GM18907 (cell line): ENCODE measurements at regions not wholly inside any gene's neighbourhood (a gene's known extent, or its start where the extent isn't known, plus 50 kb on each side); places are given as distances from the start of the nearest gene placed in this dataset.

Experiments used
- ATAC-seq: cut with Tn5 transposase; IDR thresholded peaks from one replicate; pipeline ENCODE4 v1.9.1; 2021; ENCODE audit warnings: mild to moderate bottlenecking, moderate library complexity; ENCODE audit not compliant: unreplicated experiment

DNA sequence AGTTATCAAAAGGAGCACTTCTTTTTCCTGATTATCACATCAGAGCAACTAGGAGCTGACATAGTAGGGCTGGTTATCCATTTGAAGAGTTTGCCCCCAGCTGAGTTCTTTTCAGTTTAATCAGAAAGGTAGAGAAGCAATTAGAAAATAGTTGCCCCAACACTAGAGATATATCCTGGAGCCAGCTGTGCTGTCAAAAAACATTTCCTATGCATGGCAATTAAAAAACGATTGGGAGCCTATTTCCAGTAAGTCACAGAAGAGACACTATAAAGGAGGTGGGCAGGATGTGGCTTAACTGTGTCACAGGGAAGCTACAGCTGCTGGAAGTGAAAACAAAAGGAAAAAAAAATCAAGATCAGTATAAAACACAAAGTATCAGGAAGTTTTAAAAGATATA lies 155.7 kb upstream of the SLITRK1 start:
- no peak for ATAC-seq

DNA sequence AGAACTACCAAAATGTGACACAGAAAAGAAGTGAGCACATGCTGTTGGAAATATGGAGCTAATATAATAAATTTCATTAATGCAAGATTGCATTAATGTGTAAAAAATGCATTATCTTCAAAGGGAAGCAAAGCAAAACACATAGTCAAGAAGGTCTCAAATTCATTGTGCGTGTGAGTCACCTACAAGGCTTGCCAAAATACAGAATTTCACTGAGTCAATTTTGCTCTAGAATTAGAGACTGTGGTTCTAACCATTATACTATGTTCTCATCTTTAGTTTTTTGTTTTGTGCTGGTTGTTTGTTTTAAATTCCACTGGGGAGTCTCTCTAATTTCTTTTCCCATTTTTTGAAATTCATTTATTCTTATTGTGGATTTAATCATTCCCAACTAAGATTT lies 149.8 kb upstream of the SLITRK1 start:
- no peak for ATAC-seq

DNA sequence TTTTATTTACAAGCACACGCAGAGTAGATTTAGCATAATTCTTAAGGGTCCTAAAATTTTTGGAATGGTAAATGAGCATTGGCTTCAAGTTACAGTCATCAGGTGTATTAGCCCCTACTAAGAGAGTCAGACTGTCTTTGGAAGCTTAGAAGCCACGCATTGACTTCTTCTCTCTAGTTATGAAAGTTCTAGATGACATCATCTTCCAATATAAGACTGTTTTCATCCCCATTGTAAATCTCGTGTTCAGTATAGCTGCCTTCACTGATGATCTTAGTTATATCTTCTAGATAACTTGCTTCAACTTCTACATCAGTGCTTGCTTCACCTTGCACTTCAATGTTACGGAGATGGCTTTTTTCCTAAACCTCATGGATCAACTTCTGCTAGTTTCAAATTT lies 148.8 kb upstream of the SLITRK1 start:
- ATAC-seq: no peak

DNA sequence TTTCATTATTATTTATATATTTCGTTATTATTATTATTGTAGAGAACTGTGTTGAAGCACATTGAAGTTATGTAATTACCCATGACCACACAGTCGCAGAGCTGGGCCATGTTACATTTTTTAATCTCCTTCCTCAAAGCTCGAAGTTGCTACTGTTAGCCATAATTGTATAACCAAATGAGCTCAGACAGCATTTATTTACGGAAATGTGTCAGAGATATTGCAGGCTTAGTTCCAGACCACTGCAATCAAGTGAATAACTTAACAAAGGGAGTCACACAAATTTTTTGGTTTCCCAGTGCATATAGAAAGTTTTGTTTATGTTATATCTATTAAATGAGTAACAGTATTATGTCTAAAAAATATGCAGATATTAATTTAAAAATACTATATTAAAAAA lies 147.1 kb upstream of the SLITRK1 start:
- no peak for ATAC-seq

DNA sequence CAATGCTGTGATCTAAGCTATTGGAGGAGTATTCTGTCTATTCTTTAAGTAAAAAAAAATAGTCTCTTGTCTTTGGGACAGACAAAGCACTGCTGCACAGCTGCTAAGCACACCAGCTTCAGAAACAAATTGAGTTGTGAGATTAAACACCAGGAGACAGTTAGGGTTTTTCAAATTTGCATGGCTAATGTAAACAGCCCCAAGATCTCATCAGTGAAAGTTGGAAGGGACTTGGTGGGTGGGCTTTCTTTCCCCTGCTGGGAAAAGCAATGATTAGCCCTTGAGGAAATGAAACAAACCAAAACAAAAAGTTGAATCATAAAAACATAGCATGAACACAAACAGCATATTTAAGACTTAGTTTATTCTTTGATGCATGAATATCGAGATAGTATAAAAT lies 143.6 kb upstream of the SLITRK1 start:
- no peak for ATAC-seq

DNA sequence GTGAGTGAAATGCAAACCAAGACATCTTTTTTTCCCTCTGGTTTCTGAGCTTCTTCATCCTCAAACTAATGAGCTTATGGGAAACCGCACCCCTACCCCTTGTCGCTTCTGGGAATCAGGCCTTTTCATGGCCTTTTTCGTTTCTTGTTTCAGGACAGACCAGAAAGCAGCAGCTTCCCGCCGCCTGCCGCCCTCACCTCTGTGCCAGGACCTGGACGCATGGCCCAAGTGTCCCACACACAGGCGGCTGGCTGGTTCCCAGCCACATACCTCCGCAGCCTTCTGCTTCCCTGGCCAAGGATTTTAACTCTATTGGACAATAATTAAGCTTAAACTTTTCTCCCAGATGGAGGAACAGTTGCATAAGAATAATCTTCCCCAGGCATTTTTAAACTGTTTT lies 114.1 kb upstream of the SLITRK1 start:
- ATAC-seq: no peak

DNA sequence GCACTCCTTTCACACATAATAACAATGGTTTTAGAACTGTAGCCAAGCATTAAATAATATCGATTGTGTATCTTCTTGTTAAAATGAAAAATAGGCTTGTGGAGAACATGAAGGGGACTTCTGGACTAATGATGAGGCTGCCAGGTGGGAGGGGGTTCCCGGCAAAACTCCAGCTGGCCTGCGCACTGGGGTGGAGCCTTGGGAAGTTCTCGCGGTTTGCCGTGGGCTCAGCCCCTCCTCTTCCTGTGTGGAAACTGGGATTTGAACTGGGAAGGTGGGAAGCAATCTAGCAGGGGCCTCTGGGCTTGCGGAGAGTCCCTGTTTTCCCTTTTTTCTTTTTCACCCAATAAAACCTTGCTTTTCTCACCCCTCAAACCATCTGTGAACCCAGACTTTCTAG lies 113.7 kb upstream of the SLITRK1 start:
- no peak for ATAC-seq

DNA sequence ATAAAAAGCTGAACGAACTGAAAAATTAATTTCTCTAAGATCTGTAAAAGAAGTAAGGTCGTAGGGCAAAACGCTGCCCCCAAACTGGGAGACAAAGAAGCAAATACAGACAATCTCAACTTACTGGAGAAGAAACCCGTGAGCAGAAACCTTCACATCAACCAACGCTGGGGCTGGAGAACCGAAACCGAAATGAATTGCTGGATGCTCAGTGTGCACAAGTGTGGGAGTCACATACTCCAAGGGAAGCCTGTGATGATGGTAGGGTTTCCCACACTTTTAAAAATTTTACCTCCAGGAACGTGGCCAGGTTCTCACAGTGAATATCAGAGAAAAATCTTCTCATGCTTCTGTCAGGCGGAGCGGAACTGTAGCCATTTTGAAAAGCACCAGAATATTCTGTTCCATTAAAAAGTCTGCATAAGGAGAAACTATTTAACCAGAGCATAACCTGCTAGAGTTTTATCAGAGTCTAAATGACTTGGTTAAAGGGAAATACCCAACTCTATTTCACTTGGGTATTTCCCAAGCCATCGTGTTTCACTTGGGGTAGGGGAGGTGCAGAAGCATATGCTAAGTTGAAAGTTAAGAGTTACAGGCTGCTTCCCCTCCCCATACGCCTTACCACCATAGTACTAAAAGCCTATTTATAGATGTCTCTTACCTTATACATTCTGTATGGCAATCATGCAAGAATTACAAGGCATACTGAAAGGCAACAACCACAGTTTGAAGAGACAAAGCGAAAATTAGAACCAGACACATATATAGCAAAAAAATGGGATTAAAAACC lies 110.5 kb upstream of the SLITRK1 start:
- no peak for ATAC-seq

DNA sequence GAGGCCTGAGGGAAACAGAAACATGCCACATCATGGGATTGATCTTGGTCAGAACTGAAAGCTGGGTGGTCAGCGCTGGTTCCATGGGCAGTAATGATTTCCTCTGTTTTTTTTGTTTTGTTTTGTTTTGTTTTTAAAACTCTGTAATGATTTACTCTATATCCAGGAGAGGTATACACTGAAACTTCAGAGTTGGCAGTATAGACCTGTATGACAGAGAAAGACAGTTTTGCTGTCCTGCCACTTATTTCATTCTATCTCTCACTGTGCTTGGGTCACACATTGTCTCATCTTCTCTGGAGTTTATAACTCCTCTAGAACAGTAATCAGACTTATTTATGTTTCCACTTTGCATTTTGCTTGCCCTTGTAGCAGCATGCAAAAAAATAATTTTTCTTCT lies 105.1 kb upstream of the SLITRK1 start:
- no peak for ATAC-seq

DNA sequence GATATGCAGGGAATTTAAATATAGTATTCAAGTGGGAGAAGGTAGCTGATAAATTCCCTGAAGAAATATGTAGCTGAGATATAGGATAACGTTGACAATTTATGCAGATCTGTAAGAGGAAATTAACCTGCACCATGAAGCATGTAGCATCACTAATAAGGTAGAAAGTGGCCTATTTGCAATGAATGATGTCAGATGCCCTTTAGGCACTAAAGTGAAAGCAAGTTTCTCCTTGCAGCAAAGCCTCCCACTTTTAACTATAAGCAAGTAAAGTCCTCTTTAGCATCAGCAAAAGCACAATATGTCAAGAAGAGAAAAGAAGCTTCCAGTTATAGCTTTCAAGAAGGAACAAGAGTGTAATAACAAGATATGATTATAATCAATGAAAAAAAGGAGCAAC lies 102.5 kb upstream of the SLITRK1 start:
- no peak for ATAC-seq

DNA sequence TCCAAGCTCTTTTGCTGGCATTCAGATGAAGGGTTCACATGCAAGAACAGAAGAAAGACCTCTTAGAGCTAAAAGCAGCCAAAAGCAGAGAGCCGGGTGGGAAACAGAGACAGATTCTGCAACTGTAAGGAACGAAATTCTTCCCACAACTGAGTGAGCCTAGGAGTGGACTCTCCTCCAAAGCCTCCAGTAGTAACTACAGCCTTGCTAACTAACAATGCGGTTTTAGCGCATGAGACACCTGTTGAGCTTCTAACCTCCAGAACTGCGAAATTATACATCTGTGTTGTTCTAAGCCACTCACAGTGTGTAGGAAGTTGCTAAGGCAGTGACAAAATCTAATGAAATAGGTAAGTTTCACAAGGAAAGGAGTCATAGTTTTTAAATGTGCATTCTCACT lies 98.1 kb upstream of the SLITRK1 start:
- ATAC-seq: no peak

DNA sequence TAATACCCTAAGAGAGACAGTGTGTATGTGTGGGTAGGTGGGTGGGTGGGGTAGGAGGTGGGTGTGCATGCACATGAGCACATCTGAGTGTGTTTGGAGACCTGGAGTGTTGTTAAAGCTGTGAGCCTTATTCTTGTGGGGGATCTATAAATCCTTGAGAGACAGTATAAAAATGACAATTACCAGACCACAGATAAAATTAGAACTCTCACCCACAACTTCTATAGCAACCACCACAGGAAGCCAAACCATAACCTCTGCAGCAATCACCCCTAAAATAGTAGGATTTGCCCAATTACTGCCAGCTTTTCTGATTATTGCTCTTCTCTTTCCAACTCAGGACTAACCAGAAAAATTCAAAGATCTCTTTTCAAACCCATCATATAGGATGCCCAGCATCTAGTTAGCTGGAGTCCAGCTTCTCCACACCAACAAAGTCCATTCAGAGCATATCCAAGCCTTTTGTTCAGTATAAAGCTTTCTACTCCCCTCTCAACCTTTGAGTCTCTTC lies 93.4 kb upstream of the SLITRK1 start:
- no peak for ATAC-seq

DNA sequence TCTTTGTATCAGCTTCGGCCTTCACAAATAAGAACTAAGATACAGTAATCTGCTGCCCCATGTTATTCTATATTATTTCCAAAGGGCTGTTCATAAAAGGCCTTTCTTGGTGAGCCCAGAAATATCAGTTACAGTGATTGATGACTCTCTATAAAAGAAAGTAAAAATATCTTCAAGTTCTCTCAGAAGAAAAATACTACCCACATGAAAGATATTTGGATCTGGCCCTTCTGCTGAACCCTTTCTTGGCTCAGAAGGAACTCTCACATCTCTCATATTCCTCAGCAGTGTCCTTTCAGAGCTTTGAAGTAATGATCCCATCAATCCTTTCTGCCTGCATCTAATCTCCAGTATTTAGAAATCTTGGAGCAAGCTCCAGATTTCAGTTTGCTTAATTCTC lies 76.3 kb upstream of the SLITRK1 start:
- no peak for ATAC-seq

DNA sequence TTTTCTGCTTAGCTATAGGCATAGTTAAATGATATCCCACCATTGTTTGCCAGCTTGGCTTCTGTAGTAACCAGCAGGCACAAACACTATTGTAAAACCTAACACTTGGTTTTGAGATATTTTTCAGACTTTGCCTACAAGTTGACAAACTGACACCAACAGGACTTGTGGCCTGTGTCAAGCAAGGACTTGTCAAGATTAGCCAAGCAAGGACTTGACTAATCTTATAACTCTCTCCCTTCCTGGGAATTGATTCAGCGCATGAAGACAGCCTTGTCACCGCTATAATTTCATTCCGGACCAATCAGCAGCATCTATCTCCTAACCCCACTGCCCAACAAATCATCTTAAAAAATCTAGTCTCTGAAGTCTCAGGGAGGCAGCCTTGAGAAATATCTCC lies 72.7 kb upstream of the SLITRK1 start:
- no peak for ATAC-seq

DNA sequence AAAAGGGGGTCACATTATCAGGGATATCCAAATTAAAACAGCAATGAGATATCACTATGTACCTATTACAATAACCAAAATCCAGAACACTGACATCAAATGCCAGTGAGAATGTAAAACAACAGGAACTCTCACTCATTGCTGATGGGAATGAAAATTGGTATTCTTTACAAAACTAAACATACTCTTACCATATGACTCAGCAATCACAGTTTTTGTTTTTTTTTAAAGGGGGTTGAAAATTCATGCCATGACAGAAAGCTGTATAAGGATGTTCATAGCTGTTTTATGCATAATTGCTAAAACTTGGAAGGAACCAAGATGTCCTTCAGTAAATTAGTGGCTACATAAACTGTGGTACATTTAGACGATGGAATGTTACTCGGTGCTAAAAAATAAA lies 71.6 kb upstream of the SLITRK1 start:
- no peak for ATAC-seq

DNA sequence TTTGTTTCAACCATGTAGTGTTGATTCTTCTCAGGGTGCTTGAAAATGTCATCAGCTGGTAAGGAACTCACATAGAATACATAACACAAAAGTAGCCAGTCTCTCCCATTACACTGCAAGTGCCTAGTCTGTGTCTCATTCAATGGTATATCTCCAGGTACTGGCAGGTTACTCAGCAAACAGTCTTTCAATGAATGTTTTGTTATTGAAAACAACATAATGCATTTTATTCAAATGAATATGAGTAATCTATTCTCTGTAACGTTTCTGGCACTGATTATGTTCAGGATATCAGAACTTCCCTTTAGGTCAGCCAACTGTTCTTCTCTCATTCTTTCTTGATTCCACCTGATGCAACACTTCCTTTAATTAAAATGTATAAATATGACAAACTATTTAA lies 68.0 kb upstream of the SLITRK1 start:
- no peak for ATAC-seq

DNA sequence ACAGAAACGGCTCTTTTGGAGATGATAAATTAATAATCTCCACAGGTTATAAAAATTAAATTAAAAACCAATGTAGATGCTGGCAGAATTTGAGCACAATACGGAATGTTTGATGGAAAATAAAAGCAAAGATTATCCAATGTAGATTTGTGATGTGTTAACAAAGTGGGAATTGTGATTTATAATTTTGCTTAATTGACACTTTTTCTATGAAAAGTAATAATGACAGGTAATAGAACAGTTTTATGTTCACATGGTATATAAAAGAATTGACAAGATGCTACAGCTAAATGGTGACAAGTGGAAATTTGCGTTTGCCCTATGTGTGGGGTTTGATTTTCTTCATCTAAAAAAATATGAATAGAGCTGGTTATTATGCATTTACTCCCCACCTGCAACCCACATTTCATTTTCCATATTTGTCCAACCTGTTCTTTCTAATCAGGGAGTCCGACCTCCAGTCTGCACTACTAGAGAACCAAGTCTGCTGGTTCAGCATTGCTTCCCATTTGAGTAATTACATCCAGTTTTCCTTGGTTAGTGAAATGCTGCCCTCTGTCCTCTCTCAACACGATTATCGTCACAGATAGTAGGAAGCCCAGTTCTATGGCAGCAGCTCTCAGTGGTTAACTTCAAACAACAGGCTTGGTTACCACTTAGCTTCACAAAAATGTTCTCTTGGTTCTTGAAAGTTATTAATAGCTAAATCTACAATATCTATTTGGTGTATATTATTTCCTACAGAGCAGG lies 61.4 kb upstream of the SLITRK1 start:
- ATAC-seq: no peak

DNA sequence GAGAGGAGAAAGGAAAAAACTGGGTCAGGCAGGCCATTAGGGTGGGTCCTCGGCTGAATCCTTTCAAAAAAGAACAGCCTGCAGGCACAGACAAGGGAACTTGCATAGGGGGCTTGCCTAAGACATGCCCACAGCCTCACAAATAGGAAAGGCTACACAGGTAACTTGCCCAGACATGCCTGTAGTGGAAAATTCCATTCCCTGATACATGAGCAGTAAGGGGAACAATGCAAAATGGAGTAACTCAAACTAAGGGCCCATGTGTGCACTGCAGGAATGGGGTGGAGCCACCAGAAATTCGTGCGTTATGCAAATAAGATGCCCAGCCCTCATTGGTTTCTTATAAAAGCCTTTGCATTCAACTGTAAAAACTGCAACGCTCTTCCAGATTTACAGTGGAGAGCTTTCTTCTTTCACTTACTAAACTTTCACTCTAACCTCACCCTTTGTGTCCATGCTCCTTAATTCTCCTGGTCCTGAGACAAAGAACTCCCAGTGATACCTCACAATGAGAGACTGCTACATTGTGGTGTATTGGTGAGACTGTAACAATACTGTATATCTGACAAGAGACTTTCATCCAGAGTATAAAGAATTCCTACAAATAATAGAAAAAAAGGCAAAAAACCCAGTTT lies 59.5 kb upstream of the SLITRK1 start:
- no peak for ATAC-seq

DNA sequence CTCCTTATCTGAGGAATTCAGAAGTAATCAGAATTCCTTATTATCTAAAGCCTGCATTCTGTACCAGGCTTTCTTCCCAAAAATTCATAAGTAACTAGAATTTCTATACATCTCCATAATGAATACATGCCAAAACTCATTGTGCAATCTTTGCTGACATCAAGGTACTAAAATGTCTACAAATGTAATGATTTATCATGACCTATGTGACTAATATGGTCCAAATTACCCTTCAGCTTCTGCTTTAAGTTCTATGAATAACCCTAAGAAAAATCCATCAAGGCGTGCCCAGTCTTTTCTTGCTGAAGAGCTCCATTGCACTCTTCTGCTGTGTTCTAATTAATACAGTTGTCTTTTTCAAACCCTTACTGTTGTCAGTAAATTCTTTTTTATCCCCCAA lies 58.5 kb upstream of the SLITRK1 start:
- no peak for ATAC-seq

DNA sequence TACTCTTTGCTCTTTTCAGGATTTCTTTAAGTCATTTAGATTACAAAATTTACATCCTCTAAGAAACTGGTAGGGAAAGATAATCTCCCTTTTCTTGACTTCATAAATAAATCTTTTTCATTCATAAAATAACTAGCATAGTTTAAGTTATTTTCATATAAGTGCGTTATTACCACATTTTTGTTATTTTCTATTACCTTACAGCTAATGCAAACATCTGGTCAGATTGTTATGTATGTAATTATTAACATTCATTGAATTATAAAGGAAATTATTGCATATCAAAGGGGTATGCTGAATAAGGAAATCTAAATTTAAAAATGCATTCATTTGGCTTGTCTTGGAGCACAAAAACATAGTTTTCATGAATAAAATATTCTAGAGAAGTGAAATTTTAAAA lies 55.3 kb upstream of the SLITRK1 start:
- ATAC-seq: no peak

DNA sequence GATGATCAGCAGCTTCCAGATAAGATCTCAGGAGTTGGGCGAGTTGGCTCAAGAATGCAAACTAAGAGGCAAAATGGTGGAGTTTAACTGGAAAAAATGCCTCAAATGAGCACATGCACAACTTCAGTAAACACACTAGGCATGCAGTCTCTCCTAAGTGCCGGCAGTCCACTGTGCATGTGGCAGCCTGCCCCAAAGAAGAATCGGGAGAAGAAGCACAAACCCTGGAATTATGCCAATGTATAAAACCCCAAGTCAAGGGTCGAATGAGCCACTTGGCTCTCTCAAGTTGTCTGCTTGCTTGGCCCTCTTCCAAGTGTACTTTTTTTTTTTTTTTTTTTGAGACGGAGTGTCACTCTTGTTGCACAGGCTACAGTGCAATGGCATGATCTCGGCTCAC lies 53.3 kb upstream of the SLITRK1 start:
- no peak for ATAC-seq
